T-helper 2 cell treated with Interferon-gamma antibody and Interleukin-4, amounts not matched to agents 5 μg/mL and 100 μg/mL, for 36 hours (primary cell): ENCODE measurements at regions not wholly inside any gene's neighbourhood (a gene's known extent, or its start where the extent isn't known, plus 50 kb on each side); places are given as distances from the start of the nearest gene placed in this dataset.

Experiments
- DNase-seq: peaks from one replicate; pipeline ENCODE4 v3.0.0; 2021; ENCODE audit warnings: low spot score
- H3K27ac Mint-ChIP-seq: one replicate; pipeline ENCODE4 v1.8.0; 2021; ENCODE audit warnings: mild to moderate bottlenecking, mixed read lengths
- H3K27me3 Mint-ChIP-seq: one replicate; pipeline ENCODE4 v1.8.0; 2021; ENCODE audit warnings: low read depth, mixed read lengths
- H3K36me3 Mint-ChIP-seq: one replicate; pipeline ENCODE4 v1.8.0; 2021; ENCODE audit warnings: low read depth, mixed read lengths
- H3K4me1 Mint-ChIP-seq: one replicate; pipeline ENCODE4 v1.8.0; 2021; ENCODE audit warnings: low read depth, mixed read lengths
- H3K4me3 Mint-ChIP-seq: one replicate; pipeline ENCODE4 v1.8.0; 2022; ENCODE audit warnings: mild to moderate bottlenecking, moderate library complexity, mixed read lengths
- H3K9me3 Mint-ChIP-seq: one replicate; pipeline ENCODE4 v1.8.0; 2021; ENCODE audit warnings: mixed read lengths

- Mint-ChIP-seq H3K27me3 (peaks cover 13% of the 10 kb centered on the region), H3K4me3 (no peak overlapping the region), H3K4me1 (peaks cover 4% of the 10 kb centered on the region), H3K36me3 (no peaks in the 10 kb centered on the region), H3K27ac (no peak overlapping the region), H3K9me3 (no peaks in the 10 kb centered on the region)
- no peak for DNase-seq
Measured at GRCh38 chr6:1044040-1044836, 267.7 kb upstream of the FOXQ1 start.

- Mint-ChIP-seq H3K9me3 (no peaks in the 10 kb centered on the region), H3K36me3 (no peaks in the 10 kb centered on the region), H3K27ac (no peak overlapping the region), H3K4me1 (peaks cover 4% of the 10 kb centered on the region), H3K4me3 (no peak overlapping the region), H3K27me3 (peaks cover 13% of the 10 kb centered on the region)
- DNase-seq = no peak
Measured at GRCh38 chr6:1043458-1043836, 268.5 kb upstream of the FOXQ1 start.

GRCh38 chr6:1042583-1043457 is 269.1 kb upstream of the FOXQ1 start:
- Mint-ChIP-seq H3K27ac (no peak overlapping the region), H3K9me3 (no peaks in the 10 kb centered on the region), H3K27me3 (peaks cover 8% of the 10 kb centered on the region), H3K4me1 (no peaks in the 10 kb centered on the region), H3K36me3 (no peaks in the 10 kb centered on the region), H3K4me3 (no peak overlapping the region)
- no peak for DNase-seq

GRCh38 chr6:1040393-1040792 is 271.5 kb upstream of the FOXQ1 start:
- H3K27me3 Mint-ChIP-seq = peaks cover 6% of the 10 kb centered on the region
- H3K9me3 Mint-ChIP-seq = no peaks in the 10 kb centered on the region
- no peak overlapping the region for H3K4me3 Mint-ChIP-seq
- no peak for DNase-seq
- H3K27ac Mint-ChIP-seq = no peak overlapping the region
- H3K4me1 Mint-ChIP-seq = no peaks in the 10 kb centered on the region
- H3K36me3 Mint-ChIP-seq = no peaks in the 10 kb centered on the region

GRCh38 chr6:1039746-1040145 is 272.2 kb upstream of the FOXQ1 start:
- no peak for DNase-seq
- H3K4me3 Mint-ChIP-seq = no peak overlapping the region
- no peaks in the 10 kb centered on the region for H3K4me1 Mint-ChIP-seq
- no peaks in the 10 kb centered on the region for H3K36me3 Mint-ChIP-seq
- no peaks in the 10 kb centered on the region for H3K9me3 Mint-ChIP-seq
- H3K27me3 Mint-ChIP-seq = peaks cover 3% of the 10 kb centered on the region
- H3K27ac Mint-ChIP-seq = no peak overlapping the region

GRCh38 chr6:1039191-1039590 is 272.7 kb upstream of the FOXQ1 start:
- H3K27ac Mint-ChIP-seq = no peak overlapping the region
- H3K36me3 Mint-ChIP-seq = no peaks in the 10 kb centered on the region
- no peak overlapping the region for H3K4me3 Mint-ChIP-seq
- peaks cover 3% of the 10 kb centered on the region for H3K27me3 Mint-ChIP-seq
- DNase-seq = no peak
- no peaks in the 10 kb centered on the region for H3K9me3 Mint-ChIP-seq
- H3K4me1 Mint-ChIP-seq = no peaks in the 10 kb centered on the region

- Mint-ChIP-seq H3K36me3 (no peaks in the 10 kb centered on the region), H3K9me3 (no peaks in the 10 kb centered on the region), H3K4me3 (no peak overlapping the region), H3K4me1 (no peaks in the 10 kb centered on the region), H3K27ac (no peak overlapping the region), H3K27me3 (no peaks in the 10 kb centered on the region)
- DNase-seq = no peak
Measured at GRCh38 chr6:1037430-1038202, 274.3 kb upstream of the FOXQ1 start.

GRCh38 chr6:1035401-1035800 is 276.5 kb upstream of the FOXQ1 start:
- no peaks in the 10 kb centered on the region for H3K36me3 Mint-ChIP-seq
- no peaks in the 10 kb centered on the region for H3K9me3 Mint-ChIP-seq
- H3K4me1 Mint-ChIP-seq = no peaks in the 10 kb centered on the region
- H3K27ac Mint-ChIP-seq = no peak overlapping the region
- no peak overlapping the region for H3K4me3 Mint-ChIP-seq
- no peak for DNase-seq
- no peaks in the 10 kb centered on the region for H3K27me3 Mint-ChIP-seq

- Mint-ChIP-seq H3K27ac (no peak overlapping the region), H3K9me3 (no peaks in the 10 kb centered on the region), H3K4me3 (no peak overlapping the region), H3K4me1 (no peaks in the 10 kb centered on the region), H3K36me3 (no peaks in the 10 kb centered on the region), H3K27me3 (no peaks in the 10 kb centered on the region)
- DNase-seq = no peak
Measured at GRCh38 chr6:1031720-1032119, 280.2 kb upstream of the FOXQ1 start.

- Mint-ChIP-seq H3K36me3 (no peaks in the 10 kb centered on the region), H3K4me1 (no peaks in the 10 kb centered on the region), H3K9me3 (no peaks in the 10 kb centered on the region), H3K27me3 (no peaks in the 10 kb centered on the region), H3K27ac (no peak overlapping the region), H3K4me3 (no peak overlapping the region)
- no peak for DNase-seq
Measured at GRCh38 chr6:1029141-1029540, 282.8 kb upstream of the FOXQ1 start.

- Mint-ChIP-seq H3K27ac (no peak overlapping the region), H3K36me3 (no peaks in the 10 kb centered on the region), H3K9me3 (no peaks in the 10 kb centered on the region), H3K4me1 (no peaks in the 10 kb centered on the region), H3K4me3 (no peak overlapping the region), H3K27me3 (no peaks in the 10 kb centered on the region)
- DNase-seq = no peak
Measured at GRCh38 chr6:1028723-1029122, 283.2 kb upstream of the FOXQ1 start.

- H3K27ac Mint-ChIP-seq = no peak overlapping the region
- no peaks in the 10 kb centered on the region for H3K4me1 Mint-ChIP-seq
- no peak for DNase-seq
- H3K27me3 Mint-ChIP-seq = no peaks in the 10 kb centered on the region
- no peak overlapping the region for H3K4me3 Mint-ChIP-seq
- H3K36me3 Mint-ChIP-seq = no peaks in the 10 kb centered on the region
- H3K9me3 Mint-ChIP-seq = no peaks in the 10 kb centered on the region
Measured at GRCh38 chr6:1027795-1028569, 283.9 kb upstream of the FOXQ1 start.

GRCh38 chr6:1027109-1027794 is 284.6 kb upstream of the FOXQ1 start:
- no peak overlapping the region for H3K27ac Mint-ChIP-seq
- H3K4me1 Mint-ChIP-seq = no peaks in the 10 kb centered on the region
- no peak for DNase-seq

More at GRCh38 chr6:1027109-1027794, 284.6 kb upstream of the FOXQ1 start:
- no peak overlapping the region for H3K4me3 Mint-ChIP-seq
- no peaks in the 10 kb centered on the region for H3K27me3 Mint-ChIP-seq
- no peaks in the 10 kb centered on the region for H3K36me3 Mint-ChIP-seq
- H3K9me3 Mint-ChIP-seq = no peaks in the 10 kb centered on the region
